Non-pigmented ciliary epithelial cell (primary cell): ENCODE measurements at regions not wholly inside any gene's neighbourhood (a gene's known extent, or its start where the extent isn't known, plus 50 kb on each side); places are given as distances from the start of the nearest gene placed in this dataset.

Experiments used
- DNase-seq: peaks from one replicate; pipeline ENCODE4 v3.0.0-alpha.2; 2010; ENCODE audit warnings: low read depth

DNA sequence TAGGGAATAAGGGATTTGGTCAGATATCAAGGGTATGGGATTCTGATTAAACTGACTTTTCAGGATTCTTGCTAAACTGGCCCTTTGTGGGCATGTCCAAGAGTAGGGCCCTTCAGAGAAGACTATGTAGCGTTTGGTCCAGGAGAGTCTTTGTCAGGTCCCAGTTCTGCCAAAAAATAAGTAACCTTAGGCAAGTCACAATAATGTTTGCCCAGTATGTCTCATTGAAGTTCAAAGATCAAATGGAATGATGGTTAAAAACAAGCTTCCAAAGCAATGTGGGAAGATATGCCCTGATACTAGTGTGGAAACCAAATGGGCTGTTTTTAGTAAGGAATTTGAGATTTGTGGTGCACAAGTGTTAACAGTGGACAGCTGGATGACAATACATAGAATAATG lies 454.4 kb downstream of the WDR72 start:
- DNase-seq = no peak

DNA sequence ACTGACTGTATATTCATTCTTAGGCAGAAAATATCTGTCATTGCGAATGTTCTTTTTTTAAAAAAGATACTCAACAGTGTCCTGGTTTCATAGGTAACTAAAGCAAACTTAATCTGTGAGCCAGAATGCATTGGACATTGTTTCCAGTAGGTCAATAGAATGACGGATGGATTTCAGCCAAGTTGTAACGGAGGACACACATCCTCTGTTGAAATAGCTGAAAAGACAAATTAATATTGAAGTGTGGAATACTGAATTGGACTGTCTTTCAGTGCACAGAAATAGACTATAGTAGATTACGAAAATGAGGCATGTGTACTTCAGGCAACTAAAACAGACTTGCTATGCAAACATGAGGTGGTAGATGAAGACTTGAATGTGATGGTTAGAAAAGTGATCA lies 461.6 kb downstream of the WDR72 start:
- no peak for DNase-seq

DNA sequence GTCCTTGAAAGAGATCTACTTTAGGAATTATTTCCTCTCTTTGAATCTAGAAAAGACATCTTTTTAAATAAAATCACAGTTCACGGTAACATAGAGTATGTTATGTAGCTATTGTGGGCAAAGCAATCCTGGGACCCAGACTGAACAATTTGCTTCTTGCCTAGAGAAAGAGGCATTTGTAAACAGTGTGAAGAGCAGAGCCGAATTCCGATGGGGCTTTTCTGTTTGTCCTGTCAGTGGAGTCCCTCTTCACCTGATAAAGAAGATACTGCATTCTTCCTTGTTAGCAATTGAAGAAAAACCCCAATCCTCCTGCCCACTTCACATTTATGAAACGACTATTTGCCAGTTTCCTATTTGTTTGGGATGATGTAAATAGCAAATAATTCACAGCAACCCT lies 462.9 kb downstream of the WDR72 start:
- no peak for DNase-seq

DNA sequence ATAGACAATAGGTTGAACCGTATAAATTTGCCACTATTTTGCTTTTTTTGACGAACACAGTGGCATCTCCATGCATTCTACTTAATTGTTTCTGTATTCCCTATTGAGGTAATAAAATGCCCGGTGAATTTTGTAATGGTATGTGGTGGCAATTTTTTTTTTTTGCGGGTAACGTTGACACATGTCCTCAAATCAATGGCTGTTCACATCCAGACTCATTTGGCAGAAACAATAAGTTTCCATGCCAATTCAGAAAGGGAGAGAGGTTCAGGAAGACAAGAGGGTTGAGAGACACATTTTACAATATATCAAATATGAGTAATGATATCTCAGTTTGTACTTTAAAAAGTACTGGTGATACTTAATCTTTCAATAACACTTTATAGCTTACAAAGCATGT lies 463.9 kb downstream of the WDR72 start:
- no peak for DNase-seq

DNA sequence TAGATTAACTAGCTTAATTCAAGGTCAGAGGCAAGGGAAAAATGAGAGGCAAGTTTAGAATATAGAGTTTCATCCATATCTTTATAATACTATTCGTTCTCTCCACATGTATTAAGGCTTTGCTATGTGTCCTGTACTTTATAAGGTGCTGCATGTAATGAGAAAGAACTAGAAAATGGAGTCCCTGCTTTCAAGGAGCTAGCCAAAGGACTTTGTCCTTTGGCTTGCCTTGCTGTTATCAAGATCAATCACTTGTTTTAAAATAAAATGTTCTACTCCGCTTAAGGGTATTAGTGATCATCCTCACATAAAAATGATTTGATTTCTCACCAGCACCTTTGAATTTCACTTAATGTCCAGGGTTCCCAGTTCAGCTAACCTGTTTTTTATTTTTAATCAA lies 470.9 kb downstream of the WDR72 start:
- no peak for DNase-seq

DNA sequence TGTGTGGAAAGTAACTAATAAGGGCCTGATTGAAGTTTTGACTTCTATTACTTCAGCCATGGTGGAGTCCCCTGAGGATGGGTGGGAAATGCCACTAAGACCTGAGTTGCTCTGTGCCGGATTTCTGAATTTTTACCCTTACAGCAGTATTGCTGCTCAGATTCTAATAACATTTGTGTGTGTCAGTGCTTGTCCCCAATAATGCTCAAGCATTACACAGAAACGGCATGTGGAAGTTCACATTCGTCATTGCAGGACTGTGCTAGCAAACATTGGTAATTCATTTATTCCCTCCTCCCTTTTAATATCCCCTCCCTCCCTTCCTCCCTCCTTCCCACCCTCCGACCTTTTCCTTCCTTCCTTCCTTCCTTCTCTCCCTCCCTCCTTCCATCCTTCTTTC lies 484.5 kb upstream of the ONECUT1 start:
- no peak for DNase-seq

DNA sequence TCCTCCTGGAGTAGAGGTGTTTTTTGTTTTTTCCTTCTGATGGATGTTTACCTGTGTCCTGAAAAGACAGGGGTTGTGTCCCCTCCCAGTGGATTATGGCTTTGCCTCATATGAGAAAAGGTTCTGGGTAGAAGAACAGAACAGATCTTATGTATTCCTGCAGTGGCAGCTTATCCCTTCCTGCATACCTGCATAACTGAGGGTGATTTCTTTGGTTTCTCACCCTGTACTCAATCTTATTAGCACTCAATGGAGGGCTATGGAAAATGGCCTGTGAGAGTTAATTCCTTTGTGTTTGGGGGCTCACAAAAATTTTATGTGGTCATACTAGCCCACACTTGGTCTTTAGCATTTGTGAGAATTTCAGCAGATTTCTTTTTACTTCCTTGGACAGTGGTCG lies 482.0 kb upstream of the ONECUT1 start:
- no peak for DNase-seq

DNA sequence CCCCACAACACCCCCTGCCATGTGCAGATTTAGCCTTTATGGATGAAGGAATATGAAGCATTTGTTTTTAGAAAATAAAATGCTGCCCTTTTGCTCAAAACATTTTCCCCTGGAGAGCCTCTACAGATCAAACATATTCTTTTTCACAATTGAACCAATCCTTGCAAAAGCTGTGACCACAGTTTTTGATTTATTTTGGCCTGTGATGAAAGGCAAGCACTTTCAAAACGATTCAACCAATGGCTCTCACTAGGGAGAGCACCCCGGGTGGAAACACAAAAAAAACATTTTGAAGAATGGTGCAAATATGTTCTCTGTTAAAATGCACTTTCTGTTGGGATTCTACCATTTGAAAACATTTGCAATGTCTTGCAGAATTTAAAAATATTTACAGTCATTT lies 476.0 kb upstream of the ONECUT1 start:
- DNase-seq = no peak

DNA sequence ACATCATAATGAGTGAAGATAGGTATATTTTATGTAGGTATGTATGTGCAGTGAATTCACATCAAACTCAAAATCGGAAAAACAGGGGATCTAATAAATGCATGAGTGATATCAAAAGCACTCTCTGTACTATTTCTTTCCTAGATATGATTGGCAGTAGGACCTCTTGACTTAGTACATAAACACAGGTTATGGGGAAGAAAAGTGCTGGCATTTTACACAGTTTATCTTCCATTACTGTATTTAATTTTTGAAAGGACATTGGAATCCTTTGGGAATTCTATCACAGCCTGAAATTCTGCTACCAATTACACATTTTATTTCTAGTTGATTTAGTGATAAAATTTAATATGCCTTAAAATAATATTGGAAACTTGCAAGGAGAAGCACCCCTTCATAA lies 470.5 kb upstream of the ONECUT1 start:
- DNase-seq = no peak

DNA sequence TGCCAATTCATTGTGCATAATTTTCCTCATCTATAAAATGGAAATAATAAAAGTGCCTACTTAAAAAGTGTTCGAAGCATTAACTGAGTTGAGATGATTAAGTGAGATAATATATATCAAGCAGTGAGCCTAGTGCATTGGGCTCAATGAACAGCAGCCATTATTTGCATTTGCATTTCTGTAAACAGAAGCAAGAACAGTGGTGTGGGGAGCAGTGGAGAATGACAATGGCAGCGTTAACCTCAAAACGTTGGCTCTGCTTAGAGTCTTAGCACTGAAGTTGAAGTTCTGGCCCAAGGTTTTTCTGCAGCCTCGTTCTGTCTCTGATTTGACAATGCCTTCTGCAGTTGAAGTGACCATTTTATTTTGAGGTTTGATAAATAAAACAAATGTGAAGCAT lies 466.3 kb upstream of the ONECUT1 start:
- DNase-seq = no peak

DNA sequence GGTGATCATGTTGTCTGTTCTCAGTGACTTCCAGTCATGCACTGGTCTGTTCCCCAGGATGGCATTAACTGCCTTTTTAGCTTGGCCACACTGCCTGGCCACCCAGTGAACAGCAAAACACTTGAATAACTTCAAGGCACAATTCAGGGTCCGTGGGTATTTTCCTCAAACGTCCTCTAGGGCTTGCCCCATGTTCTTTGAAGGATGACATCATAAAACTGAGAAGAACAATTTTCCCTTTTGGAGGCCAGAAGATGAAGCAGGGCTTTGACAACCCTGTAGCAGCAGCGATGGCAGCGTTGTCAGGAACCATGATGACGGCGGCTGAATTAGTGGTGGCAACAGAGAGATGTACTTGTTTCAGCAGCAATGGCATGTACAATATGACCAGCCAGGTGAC lies 465.9 kb upstream of the ONECUT1 start:
- no peak for DNase-seq

DNA sequence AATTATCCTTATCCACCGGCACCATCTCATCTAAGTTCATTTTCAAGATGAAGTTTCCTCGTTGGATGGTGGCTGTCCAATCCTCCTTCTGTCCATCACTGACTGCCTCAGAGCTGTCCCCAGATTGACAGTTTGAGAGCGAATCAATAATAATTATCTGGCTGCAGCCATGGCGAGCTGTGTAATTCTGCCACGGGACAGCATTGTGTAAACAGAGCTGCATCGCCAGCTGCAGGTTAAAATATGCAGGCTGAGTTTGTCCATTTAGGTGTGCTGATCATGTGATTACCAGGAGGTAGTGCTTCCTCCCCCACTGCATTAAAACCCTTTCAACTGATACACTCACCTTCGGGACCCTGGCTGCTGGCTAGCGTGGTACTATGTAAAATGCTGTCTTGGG lies 461.9 kb upstream of the ONECUT1 start:
- DNase-seq = no peak

DNA sequence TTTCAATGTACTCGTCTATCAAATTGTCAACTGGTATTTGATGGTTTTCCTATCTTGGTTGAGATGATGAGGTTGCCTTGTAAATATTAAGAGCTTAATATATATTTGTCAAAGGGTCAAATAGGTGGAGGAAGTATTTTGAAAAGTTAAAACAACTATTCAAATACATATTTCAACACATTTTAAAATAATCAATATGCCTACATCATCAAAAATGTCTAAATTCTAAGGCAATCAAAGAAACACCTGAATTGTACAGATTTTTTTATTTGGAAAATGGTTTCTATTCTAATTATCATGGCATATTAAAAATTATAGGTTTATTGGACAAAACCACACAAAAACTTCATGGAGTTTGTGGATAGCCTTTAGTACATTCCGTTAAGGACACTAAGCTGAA lies 461.4 kb upstream of the ONECUT1 start:
- DNase-seq = no peak

DNA sequence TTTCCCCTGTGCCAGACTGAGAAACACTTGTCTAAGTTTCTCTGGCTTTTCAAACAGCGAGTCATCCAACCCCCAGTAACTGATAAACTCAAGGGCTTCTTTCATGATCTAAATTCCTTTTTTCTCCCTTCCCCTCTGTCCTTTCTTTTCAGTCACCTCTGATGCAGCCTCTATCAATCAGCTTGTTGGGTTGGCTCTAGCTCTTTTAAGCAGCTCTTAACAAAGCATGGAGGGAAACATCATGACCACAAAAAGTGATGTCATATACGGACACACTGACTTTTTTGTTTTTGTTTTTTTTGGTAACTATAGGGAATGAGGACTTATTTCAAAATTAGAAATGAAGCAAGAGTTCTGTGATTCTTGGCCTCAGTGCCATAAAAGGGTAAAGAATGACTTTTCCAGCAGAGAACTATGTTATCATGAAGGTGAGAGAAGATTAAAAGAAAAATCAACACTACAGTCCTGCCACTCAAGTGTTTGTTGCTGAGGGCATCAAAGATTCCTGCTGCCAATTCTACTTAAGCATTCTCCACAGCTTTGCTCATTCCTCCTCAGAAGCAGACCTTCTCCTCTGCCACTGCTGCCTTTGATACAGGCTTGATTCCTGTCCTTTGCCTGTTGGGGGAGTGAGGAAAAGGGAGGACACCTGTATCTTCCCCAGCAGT lies 457.0 kb upstream of the ONECUT1 start:
- no peak for DNase-seq

DNA sequence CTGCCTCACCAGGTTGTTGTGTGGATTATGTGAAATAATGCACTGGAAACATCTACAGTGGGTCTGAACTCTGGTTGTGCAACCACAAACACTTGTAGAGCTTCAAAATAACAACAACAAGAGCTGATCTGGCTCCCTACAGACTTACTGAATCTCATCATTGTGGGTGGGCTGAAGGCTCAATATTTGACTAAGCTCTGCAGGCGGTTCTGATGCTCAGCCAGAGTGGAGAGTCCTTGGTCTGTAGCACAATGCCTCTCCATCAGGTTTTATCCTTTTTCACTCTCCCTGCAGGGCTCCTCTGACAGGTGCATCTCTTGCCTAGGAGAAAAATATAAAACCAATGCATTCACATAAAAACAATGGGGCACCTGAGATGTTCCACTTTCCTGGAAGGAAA lies 456.3 kb upstream of the ONECUT1 start:
- DNase-seq = no peak

DNA sequence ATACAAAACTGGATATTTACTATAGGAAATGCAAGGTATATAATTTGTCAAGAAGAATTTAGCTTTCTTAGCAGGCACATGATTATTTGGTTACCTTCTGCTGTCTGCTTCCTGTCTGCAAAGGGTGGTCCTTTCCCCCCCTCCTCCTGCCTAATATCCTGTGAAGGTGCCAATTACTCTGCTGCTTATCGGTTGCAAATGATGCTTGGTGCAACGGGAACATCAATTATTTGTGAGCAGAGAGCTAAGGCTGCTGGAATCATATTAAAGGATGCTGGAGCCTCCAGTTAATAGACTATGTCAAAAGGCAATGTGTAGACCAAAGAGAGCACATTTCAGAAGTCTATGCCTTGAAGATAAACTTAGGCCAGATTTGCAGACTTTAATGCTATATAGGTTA lies 443.7 kb upstream of the ONECUT1 start:
- no peak for DNase-seq

DNA sequence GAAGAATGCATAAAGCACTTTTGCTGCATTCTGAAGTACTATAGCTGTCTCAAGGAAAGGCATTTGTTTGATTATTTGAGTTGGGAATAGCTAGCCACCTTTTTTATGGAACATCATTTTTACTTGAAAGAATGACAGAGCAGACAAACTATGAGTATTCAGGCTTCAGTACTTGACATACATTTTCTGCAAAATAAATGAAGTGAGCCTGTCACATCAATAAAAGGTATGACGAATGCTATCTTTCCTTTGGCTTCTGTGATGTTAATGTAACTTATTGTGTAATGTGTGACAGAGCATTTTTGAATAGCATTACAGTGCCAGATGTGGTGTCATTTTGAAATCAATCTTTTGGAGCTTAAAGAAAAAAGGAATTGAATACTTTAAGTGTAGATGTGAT lies 440.3 kb upstream of the ONECUT1 start:
- DNase-seq = no peak

DNA sequence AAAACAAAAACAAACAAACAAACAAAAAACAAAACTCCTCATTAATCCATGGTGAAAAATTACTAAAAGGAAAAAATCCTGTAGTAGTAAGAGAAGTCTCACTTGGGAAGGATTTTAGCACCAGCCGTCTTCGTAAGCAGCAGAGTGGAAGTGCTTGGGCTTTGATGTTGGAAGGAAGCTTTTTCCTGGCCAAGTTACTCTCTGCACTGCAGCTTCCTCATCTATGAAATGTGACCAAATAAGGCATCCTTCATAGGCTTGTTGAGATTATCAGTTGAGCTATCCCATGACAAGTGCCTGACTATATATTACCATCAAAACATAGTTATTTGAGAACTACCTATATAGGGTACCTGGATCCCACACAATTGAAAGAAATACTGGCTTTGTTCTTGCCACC lies 436.4 kb upstream of the ONECUT1 start:
- no peak for DNase-seq

DNA sequence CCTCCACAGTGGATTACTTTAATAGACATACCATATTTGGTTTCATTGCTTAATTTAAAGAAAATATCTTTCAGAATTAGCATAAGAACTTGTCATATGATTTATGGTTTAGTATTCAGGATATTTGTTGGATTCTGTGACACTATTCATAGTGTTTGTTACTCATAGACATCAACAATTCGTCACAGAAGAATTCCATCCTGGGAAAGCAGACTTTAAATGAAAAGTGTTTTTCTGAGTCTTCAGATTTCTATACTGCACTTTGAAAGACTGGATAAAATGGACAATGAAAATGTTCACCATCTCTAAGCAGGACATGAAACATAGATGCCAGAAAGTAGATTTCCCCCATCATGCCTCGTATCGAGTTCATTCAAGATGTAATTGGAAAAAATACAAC lies 435.6 kb upstream of the ONECUT1 start:
- no peak for DNase-seq

DNA sequence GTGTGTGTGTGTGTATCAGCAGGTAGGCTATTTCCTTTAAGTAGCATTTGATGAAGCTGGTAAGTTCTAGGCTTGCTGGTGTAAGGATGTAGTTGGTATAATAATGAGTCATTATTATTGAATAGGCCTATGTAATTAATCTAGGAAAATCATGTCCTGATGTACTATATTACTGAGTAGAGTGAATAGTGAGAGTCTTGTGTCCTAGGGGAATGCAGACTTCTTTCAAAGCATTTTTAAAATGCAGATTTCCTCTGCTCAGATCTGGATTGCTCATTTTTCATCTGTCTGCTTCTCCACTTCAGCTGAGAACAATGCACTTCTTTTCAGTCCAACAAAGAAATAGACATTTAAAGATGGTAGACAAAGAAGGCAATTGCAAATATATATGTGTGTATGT lies 434.2 kb upstream of the ONECUT1 start:
- no peak for DNase-seq

DNA sequence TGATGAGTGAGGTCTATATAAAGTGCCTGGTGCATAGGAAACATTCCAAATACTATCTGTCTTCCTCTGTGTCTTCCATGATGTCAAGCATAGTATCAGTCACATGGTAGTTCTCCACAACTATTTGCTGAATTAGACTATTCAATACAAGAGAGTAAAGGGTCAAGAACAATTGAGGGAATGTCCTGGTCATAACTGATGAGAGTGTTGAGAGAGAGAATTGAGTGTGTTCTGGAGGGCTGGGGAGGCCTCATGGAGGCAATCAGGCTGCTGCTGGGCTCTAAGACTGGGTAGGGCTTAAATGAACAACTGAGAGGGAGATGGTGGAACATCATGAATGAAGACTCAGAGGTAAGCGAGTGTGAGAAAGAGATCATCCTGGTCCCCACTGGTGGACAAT lies 433.7 kb upstream of the ONECUT1 start:
- DNase-seq = no peak

DNA sequence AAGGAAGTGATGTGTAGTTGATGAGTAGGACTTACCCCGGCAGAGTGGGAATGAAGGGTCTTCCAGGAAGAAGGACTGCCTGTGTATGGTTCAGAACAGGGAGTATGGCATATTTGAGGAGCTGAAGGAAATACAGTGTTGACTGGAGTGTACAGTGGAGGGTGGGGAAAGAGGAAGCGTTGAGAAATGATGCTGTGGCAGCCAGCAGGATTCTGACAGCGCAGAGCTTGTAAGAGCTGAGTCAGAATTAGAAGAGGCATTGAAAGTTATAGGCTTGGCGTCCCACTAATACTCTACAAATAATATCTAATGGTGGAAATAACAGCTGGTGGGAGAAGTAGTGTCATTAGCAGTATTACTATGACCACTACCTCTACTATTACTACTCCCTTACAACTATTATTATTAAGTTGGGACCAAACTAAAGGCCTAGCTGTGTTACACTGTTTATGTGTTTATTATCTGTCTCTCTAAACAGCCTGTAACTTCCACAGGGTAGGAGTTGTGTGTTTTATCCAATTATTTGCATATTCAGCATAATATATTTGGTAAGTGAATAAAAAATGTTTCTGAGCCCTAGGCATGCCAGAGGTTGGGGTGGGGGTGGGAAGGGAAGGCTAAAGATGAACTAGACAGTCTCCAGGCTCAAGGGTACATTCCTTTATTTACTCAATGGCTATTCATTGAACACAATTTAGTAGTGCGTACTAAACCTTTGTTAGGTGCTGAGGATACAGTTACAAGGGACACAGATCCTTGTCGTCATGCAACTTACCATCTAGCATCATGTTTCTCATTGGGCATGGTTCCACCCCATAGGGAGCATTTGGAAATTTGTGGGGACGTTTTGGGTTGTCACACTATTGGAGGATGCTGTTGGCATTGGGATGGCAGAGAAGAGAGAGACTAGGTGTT lies 428.8 kb upstream of the ONECUT1 start:
- DNase-seq = no peak

DNA sequence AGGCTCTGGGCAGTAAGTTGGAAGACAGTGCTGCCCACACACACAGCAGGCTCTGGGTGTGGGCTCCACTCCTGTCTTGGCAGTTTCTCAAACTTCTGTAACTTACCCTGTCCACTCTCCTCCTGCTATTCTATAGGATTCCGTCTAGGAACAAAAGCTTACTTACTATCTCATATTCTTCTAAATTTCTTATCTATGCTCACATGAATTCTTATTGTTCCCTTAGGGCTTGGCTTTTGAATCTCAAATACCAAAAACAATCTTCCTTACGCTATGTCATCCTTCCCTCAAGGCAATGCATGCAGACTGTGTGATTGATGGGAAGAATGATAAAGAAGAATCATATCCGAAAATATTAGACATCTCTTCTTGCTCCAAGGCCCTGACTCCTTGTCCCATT lies 425.9 kb upstream of the ONECUT1 start:
- no peak for DNase-seq

DNA sequence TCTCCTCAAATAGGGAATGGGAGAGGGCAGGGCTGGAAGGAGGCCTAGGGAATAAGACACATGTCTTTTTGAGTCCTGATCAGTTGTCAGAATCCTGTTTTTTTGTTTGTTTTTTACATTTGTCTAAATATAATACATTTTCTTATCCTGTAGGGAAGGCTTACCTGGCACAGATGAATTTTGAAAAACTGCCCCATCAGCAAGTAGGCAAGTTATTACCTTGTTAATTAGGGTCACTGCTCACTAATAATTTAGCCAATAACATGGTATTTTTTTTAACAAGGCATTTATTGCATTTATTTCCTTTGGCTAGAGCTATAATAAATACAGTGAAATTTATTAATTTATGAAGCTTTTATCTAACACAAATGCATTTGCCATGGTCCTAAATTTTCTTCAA lies 423.2 kb upstream of the ONECUT1 start:
- no peak for DNase-seq
